Gastrocnemius medialis (tissue), 4 donors: ENCODE measurements at regions not wholly inside any gene's neighbourhood (a gene's known extent, or its start where the extent isn't known, plus 50 kb on each side); places are given as distances from the start of the nearest gene placed in this dataset.

Experiments
- ATAC-seq, 2 donors: fragments of 150-250 bp; one replicate each; pipeline ENCODE4 v1.9.1; 2016
- DNase-seq, 2 donors: peaks; one replicate each; pipeline ENCODE4 v3.0.0-alpha.2; 2019
- H3K27ac ChIP-seq, 4 donors: fragments of 200-600 bp; sonication (generic); 1 replicate in 1 of 4; 2 replicates in 3 of 4; pipeline ENCODE4 v1.5.1; 2016 to 2018; ENCODE audit warnings: mild to moderate bottlenecking in 2 of 4, moderate library complexity in 1 of 4
- H3K27me3 ChIP-seq, 3 donors: fragments of 200-600 bp; sonication (generic) in 2 of 3; 1 replicate in 1 of 3; 2 replicates in 2 of 3; pipeline versions ENCODE4 v1.5.1 to v1.6.0; 2016 to 2019; ENCODE audit warnings: mild to moderate bottlenecking in 1 of 3, moderate library complexity in 1 of 3
- H3K36me3 ChIP-seq, 2 donors: fragments of 200-600 bp; sonication (generic) in 1 of 2; one replicate each; pipeline ENCODE4 v1.5.1; 2017 to 2018
- H3K4me1 ChIP-seq, 2 donors: fragments of 200-600 bp; sonication (generic) in 1 of 2; one replicate each; pipeline ENCODE4 v1.5.1; 2016 to 2017; ENCODE audit warnings: mild to moderate bottlenecking in 2 of 2
- H3K4me3 ChIP-seq, 4 donors: fragments of 200-600 bp; sonication (generic) in 3 of 4; 1 replicate in 1 of 4; 2 replicates in 3 of 4; pipeline ENCODE4 v1.5.1; 2016 to 2019; ENCODE audit warnings: mild to moderate bottlenecking in 2 of 4
- H3K9me3 ChIP-seq, 3 donors: fragments of 200-600 bp; sonication (generic) in 2 of 3; 1 replicate in 1 of 3; 2 replicates in 2 of 3; pipeline ENCODE4 v1.5.1; 2016 to 2019
- POLR2A ChIP-seq, 2 donors: fragments of 450-650 bp; IDR thresholded peaks; one replicate each; pipeline ENCODE4 v1.6.1; 2017; ENCODE audit warnings: antibody characterized with exemption in 2 of 2, mild to moderate bottlenecking in 2 of 2, moderate library complexity in 2 of 2
- in situ Hi-C, 4 donors: fragments of 200-750 bp; cut with MboI; loops; one replicate each; pipeline versions ENCODE4 v1.15.0 to v1.8.0; 2017; ENCODE audit warnings: low sequenced_read_pairs in 4 of 4
- intact Hi-C: fragments of 100-400 bp; cut with DNase I; formaldehyde crosslinking; loops from one replicate; pipeline ENCODE4 v1.15.1; 2023; ENCODE audit warnings: low total_unique reads
- TF ChIP-seq, protein P1 (sequence below), 5 experiments: fragments of 450-650 bp in 3 of 5; fragments of 200-600 bp in 2 of 5; sonication (generic) in 2 of 5; IDR thresholded peaks in 4 of 5; conservative IDR thresholded peaks in 1 of 5; 1 replicate in 4 of 5; 2 replicates in 1 of 5; pipeline ENCODE4 v1.5.1; 2016 to 2019; ENCODE audit warnings: antibody characterized with exemption in 5 of 5, mild to moderate bottlenecking in 3 of 5, moderate library complexity in 3 of 5

- H3K9me3 ChIP-seq: no peaks in the 10 kb centered on the region
- ATAC-seq (no peak), DNase-seq (no peak)
- no peaks in the 10 kb centered on the region for H3K36me3 ChIP-seq
- TF ChIP-seq, protein P1, sequence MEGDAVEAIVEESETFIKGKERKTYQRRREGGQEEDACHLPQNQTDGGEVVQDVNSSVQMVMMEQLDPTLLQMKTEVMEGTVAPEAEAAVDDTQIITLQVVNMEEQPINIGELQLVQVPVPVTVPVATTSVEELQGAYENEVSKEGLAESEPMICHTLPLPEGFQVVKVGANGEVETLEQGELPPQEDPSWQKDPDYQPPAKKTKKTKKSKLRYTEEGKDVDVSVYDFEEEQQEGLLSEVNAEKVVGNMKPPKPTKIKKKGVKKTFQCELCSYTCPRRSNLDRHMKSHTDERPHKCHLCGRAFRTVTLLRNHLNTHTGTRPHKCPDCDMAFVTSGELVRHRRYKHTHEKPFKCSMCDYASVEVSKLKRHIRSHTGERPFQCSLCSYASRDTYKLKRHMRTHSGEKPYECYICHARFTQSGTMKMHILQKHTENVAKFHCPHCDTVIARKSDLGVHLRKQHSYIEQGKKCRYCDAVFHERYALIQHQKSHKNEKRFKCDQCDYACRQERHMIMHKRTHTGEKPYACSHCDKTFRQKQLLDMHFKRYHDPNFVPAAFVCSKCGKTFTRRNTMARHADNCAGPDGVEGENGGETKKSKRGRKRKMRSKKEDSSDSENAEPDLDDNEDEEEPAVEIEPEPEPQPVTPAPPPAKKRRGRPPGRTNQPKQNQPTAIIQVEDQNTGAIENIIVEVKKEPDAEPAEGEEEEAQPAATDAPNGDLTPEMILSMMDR (IDR thresholded peaks at IDR 0.05 in 4 of 5, conservative IDR thresholded peaks at IDR 0.05 in 1 of 5): no peak
- TF ChIP-seq POLR2A (IDR thresholded peaks at IDR 0.05): no peak
- peaks cover 13 to 34% of the 10 kb centered on the region in 2 donors for H3K4me1 ChIP-seq
- H3K27ac ChIP-seq: peak overlapping the region; percentile 23 to 53 (median 34)
- intact Hi-C loops: loop anchor here (5.0 kb wide), 1 partner anchor 49 kb away; no protein-coding TSS in a partner anchor
- in situ Hi-C loops: no loop called here
- H3K27me3 ChIP-seq: no peaks in the 10 kb centered on the region
- H3K4me3 ChIP-seq: no peak overlapping the region
These were observed 101.7 kb upstream of the SASH1 start for GRCh38 chr6:148240861-148241477.

GRCh38 chr6:148242180-148242579 is 100.5 kb upstream of the SASH1 start:
- in situ Hi-C loops: no loop called here
- peak; percentile 28 to 52 for ATAC-seq

GRCh38 chr6:148244217-148244935 is 98.3 kb upstream of the SASH1 start:
- in situ Hi-C loops (no loop called here), intact Hi-C loops (loop anchor here (5.0 kb wide), 1 partner anchor 52 kb away; no protein-coding TSS in a partner anchor)
- Histone ChIP-seq H3K27me3 (no peaks in the 10 kb centered on the region), H3K27ac (peak overlapping the region; percentile 24 to 60 (median 57)), H3K36me3 (no peaks in the 10 kb centered on the region), H3K4me3 (no peak overlapping the region), H3K9me3 (no peaks in the 10 kb centered on the region), H3K4me1 (peaks cover 13 to 34% of the 10 kb centered on the region in 2 donors)
- peak; percentile 69 to 79 for ATAC-seq
- no peak for TF ChIP-seq POLR2A (IDR thresholded peaks at IDR 0.05)
- TF ChIP-seq, protein P1 (IDR thresholded peaks at IDR 0.05 in 4 of 5, conservative IDR thresholded peaks at IDR 0.05 in 1 of 5): no peak
- DNase-seq: peak; percentile 53 to 56

More at GRCh38 chr6:148242180-148242579, 100.5 kb upstream of the SASH1 start:
- Histone ChIP-seq H3K27me3 (no peaks in the 10 kb centered on the region), H3K4me1 (peaks cover 13 to 34% of the 10 kb centered on the region in 2 donors), H3K27ac (peak overlapping the region; percentile 3 to 60 (median 24)), H3K4me3 (no peak overlapping the region), H3K9me3 (no peaks in the 10 kb centered on the region), H3K36me3 (no peaks in the 10 kb centered on the region)
- intact Hi-C loops: loop anchor here (5.0 kb wide), 1 partner anchor 50 kb away; no protein-coding TSS in a partner anchor
- TF ChIP-seq POLR2A (IDR thresholded peaks at IDR 0.05): no peak
- TF ChIP-seq, protein P1 (IDR thresholded peaks at IDR 0.05 in 4 of 5, conservative IDR thresholded peaks at IDR 0.05 in 1 of 5): no peak
- peak in 1 of 2 donors; percentile 23 for DNase-seq

DNA sequence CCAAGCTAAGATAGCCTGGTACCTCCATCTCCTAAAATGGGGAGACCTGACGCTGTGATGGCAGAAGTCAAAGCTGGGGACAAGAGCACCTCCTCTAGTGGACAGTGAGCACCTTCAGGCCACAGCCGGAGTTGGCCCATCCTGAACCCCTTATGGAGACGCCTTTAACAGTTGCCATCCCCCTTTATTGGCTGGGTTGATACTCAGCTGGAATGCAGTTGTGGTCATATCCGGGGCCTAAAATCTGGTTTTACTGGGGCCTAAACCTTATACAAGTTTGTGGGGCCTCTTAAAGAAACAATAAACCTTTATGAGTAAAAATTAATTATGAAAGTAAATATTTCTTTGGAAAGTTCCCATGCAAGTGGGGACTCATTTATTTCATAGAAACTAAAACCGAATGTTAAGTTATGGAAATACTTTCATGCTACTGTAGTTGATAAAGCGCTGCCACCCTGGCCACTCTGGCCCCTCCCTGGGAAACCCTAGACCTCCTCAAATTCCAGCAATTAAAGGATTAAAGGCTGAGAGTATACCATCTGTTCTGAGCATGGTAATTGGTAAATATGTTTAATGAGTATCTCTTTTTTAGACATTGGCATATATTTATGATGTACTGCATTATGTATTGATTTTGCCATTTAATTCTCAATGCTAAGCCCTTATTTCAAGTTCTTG is 95.1 kb upstream of the SASH1 start:
- ATAC-seq (no peak), DNase-seq (no peak)
- in situ Hi-C loops (no loop called here), intact Hi-C loops (no loop called here)
- no peak overlapping the region for H3K27ac ChIP-seq
- H3K4me1 ChIP-seq: peaks cover 13 to 22% of the 10 kb centered on the region in 2 donors
- H3K36me3 ChIP-seq: no peaks in the 10 kb centered on the region
- no peak for TF ChIP-seq POLR2A (IDR thresholded peaks at IDR 0.05)
- TF ChIP-seq, protein P1 (IDR thresholded peaks at IDR 0.05 in 4 of 5, conservative IDR thresholded peaks at IDR 0.05 in 1 of 5): no peak
- H3K9me3 ChIP-seq: no peaks in the 10 kb centered on the region
- H3K4me3 ChIP-seq: no peak overlapping the region
- no peaks in the 10 kb centered on the region for H3K27me3 ChIP-seq
